Epithelial cell of proximal tubule (primary cell): ENCODE measurements at regions not wholly inside any gene's neighbourhood (a gene's known extent, or its start where the extent isn't known, plus 50 kb on each side); places are given as distances from the start of the nearest gene placed in this dataset.
"Not testable (repeated sequence)": the region's sequence is repeated elsewhere in the genome, so short reads cannot be mapped to it uniquely, and the experiment has no call there.

Source experiments
- DNase-seq: peaks from one replicate; pipeline ENCODE4 v3.0.0-alpha.2; 2011; ENCODE audit warnings: low read depth
- H3K4me3 ChIP-seq: 2 replicates; pipeline ENCODE4 v1.5.1; 2011; ENCODE audit warnings: low read depth, mild to moderate bottlenecking, low read length
- TF ChIP-seq, protein P1 (sequence below): conservative IDR thresholded peaks from 2 replicates; pipeline ENCODE4 v1.5.1; 2012; ENCODE audit warnings: low read depth, mild to moderate bottlenecking, low read length

DNA sequence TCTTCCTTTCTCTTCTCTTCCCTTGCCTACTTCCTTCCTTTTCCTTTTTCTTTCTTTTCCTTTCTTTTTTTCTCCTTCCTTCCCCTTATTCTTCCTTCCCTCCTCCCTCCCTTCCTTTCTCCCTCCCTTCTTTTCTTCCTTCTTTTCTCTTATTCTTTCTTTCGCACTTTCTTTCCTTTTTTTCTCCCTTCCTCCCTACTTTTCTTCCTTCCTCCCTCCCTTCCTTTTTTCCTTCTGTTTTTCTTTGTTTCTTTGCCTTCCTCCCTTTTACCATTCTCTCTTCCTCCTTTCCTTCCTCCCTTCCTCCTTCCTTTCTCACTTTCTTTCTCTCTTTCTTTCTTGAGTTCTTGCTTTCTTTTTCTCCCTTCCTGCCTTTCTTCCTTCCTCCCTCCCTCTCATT is 416.5 kb downstream of the ANKRD30B start:
- not testable (repeated sequence) for H3K4me3 ChIP-seq, DNase-seq

DNA sequence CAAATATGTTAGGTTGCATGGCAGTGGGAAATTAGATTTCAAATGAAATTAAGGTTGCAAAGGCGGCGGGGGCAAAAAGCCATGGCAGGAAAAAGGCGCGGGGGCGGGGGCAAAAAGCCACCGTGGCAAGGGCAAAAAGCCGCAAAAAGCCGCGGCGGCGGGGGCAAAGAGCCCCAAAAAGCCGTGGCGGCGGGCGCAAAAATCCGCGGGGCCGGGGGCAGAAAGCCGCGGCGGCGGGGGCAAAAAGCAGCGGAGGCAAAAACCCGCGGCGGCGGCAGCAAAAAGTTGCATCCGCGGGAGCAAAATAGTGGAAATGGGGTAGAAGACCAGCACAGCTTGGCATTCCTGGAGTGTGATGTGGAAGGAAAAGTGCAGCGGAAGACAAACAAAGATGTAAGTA is 417.1 kb downstream of the ANKRD30B start:
- H3K4me3 ChIP-seq, result no peak overlapping the region
- TF ChIP-seq, protein P1, sequence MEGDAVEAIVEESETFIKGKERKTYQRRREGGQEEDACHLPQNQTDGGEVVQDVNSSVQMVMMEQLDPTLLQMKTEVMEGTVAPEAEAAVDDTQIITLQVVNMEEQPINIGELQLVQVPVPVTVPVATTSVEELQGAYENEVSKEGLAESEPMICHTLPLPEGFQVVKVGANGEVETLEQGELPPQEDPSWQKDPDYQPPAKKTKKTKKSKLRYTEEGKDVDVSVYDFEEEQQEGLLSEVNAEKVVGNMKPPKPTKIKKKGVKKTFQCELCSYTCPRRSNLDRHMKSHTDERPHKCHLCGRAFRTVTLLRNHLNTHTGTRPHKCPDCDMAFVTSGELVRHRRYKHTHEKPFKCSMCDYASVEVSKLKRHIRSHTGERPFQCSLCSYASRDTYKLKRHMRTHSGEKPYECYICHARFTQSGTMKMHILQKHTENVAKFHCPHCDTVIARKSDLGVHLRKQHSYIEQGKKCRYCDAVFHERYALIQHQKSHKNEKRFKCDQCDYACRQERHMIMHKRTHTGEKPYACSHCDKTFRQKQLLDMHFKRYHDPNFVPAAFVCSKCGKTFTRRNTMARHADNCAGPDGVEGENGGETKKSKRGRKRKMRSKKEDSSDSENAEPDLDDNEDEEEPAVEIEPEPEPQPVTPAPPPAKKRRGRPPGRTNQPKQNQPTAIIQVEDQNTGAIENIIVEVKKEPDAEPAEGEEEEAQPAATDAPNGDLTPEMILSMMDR, result no peak
- DNase-seq, result no peak

DNA sequence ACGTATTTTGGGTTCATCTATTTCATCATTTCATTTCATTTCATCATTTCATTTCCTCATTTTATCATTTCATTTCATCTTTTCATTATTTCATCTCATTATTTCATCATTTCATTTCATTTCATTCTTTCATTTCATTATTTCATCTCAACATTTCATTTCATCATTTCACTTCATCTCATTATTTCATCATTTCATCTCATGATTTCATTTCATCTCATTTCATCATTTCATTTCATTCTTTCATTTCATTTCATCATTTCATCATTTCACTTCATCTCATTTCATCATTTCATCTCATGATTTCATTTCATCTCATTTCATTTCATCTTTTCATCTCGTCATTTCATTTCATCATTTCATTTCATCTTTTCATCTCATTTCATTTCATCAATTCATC is 445.1 kb downstream of the ANKRD30B start:
- H3K4me3 ChIP-seq, DNase-seq: not testable (repeated sequence)

DNA sequence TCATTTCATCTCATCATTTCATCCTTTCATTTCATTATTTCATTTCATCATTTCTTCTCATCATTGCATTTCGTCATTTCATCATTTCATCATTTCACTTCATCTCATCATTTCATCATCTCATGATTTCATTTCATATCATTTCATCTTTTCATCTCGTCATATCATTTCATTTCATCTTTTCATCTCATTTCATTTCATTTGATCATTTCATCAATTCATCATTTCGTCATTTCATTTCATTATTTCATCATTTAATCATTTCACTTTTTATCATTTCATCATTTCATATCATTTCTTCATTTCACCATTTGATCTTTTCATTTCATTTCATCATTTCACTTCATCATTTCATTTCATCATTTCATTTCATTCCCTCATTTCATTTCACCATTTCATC is 445.8 kb downstream of the ANKRD30B start:
- not testable (repeated sequence) for DNase-seq, H3K4me3 ChIP-seq

DNA sequence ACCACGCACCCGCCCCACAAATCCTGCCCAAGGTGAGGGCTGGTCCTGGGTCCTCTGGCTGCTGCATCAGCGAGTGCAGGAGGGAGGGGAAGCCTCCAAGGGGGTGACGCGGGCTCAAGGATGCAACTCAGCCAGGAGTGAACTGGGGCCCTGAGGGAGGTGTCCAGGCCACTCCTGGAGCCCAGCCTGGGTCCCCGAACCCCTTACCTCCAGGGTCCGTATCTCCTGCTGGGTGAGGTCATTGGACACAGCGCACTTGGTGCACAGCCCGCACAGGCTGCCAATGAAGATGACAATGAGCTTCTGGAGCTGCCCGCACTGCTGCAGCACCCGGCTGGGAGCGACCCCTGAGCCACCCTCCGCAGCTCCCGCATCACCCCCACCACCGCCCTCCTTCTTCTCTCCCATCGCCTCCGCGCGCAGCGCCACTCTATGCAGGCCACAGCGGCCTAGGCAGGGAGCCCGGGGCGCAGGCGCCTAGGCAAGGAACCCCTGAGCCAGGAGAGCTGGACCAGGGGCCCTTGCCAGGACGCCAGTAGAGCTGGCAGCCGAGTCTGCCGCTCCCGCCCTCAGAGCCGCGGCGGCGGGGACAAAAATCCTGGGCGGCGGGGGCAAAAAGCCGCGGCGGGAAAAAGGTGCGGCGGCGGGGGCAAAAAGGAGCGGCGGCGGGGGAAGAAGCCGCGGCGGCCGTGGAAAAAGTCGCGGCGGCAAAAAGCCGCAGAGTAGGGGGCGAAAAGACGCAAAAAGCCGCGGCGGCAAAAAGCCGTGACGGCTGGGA is 449.6 kb downstream of the ANKRD30B start:
- DNase-seq, result not testable (repeated sequence)
- peak overlapping the region; percentile 22 for H3K4me3 ChIP-seq

DNA sequence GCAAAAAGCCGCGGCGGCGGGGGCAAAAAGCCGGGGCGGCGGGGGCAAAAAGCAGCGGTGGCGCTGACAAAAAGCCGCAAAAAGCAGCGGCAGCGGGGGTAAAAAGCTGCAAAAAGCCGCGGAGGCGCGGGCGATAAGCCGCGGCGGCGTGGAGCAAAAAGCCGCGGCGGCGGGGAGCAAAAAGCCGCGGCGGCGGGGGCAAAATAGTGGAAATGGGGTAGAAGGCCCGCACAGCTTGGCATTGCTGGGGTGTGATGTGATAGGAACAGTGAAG is 450.1 kb downstream of the ANKRD30B start:
- TF ChIP-seq, protein P1, result no peak
- no peak for DNase-seq
- peak overlapping the region; percentile 22 for H3K4me3 ChIP-seq
